ENCODE measurements at regions not wholly inside any gene's neighbourhood (a gene's known extent, or its start where the extent isn't known, plus 50 kb on each side); places are given as distances from the start of the nearest gene placed in this dataset.
A peak's percentile ranks its signal among the peaks of the same experiment; 100 is the strongest.

DNA sequence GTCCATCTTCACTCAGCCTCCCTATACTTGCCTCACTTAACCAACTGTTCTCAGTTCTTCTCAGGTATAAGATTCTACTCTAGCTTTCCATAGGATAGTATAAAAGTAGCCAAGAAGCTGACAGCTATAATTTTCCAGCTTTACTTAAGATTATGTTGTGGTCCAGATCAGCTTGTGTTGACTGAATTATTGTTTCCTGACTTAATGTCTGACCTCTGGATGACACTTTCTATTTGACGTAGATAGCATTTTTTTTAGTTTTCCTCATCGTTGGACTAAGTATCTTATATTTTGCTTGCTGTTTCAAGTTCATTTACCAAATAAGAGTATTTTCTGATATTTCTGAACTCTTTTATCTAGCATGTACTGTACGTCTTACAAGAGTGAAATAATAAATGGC, 1272.5 kb upstream of the CDH2 start:
- no peaks in the 10 kb centered on the region for H3K27me3 ChIP-seq (ENCODE audit: insufficient read depth, low read depth)
- H3K4me1 ChIP-seq (ENCODE audit: low read depth, poor library complexity, severe bottlenecking) = no peaks in the 10 kb centered on the region
- no peaks in the 10 kb centered on the region for H3K79me2 ChIP-seq (ENCODE audit: insufficient read depth, low read depth)
- H2AFZ ChIP-seq (ENCODE audit: low read depth) = no peak overlapping the region
- H3K9ac ChIP-seq = no peak overlapping the region
- no peak overlapping the region for H3K4me2 ChIP-seq
- H4K20me1 ChIP-seq (ENCODE audit: insufficient read depth) = no peaks in the 10 kb centered on the region
- no peaks in the 10 kb centered on the region for H3K36me3 ChIP-seq (ENCODE audit: insufficient read depth)
- H3K27ac ChIP-seq = no peak overlapping the region
- TF ChIP-seq CTCF (conservative IDR thresholded peaks at IDR 0.05; ENCODE audit: low read depth, low read length) = no peak
- no peak overlapping the region for H3K4me3 ChIP-seq (IDR thresholded peaks at IDR 0.05; ENCODE audit: insufficient read depth, low read depth, low read length)

DNA sequence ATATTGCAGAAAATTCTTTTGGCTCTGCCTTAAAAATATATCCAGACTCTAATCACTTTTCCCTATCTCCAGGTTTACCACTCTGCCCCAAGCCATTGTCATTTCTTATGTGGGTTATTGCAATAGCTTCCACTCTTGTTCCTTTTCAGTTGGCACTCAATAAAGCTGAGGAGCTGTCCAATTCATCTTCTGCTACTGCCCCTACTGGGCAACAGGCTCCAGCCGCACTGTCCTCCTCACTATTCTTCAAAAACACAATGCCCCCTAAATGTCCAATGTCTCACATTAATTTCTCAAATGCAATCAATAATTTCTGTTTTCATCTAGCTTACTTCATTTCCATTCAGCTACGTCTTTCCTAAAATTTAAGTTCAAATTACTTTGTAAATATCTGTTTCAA, 1262.5 kb upstream of the CDH2 start:
- Histone ChIP-seq H3K36me3 (ENCODE audit: insufficient read depth) (no peaks in the 10 kb centered on the region), H3K4me3 (IDR thresholded peaks at IDR 0.05; ENCODE audit: insufficient read depth, low read depth, low read length) (no peak overlapping the region), H3K27me3 (ENCODE audit: insufficient read depth, low read depth) (no peaks in the 10 kb centered on the region), H4K20me1 (ENCODE audit: insufficient read depth) (no peaks in the 10 kb centered on the region), H3K4me2 (no peak overlapping the region), H3K27ac (no peak overlapping the region), H3K9ac (no peak overlapping the region), H3K79me2 (ENCODE audit: insufficient read depth, low read depth) (no peaks in the 10 kb centered on the region), H3K4me1 (ENCODE audit: low read depth, poor library complexity, severe bottlenecking) (no peaks in the 10 kb centered on the region), H2AFZ (ENCODE audit: low read depth) (no peak overlapping the region)
- no peak for TF ChIP-seq CTCF (conservative IDR thresholded peaks at IDR 0.05; ENCODE audit: low read depth, low read length)

DNA sequence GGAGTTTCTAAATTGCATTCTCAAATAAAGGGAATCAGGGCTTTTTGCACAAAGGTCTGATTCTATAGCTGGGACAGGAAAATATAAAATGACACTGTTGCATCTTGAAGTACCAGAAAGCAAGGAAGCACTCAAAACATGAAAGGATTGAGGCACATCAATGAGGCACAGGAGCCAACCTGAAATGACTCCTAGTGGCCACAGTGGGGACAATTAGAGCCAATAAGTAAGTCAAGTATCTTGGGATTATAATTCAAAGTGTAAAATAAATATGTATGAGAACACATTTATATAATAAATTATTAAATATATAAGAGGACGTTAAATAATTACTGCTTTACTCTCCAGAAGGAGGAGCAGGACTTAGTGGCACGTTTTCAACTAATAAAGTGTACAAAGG, 1259.5 kb upstream of the CDH2 start:
- Histone ChIP-seq H3K4me2 (no peak overlapping the region), H3K79me2 (ENCODE audit: insufficient read depth, low read depth) (no peaks in the 10 kb centered on the region), H4K20me1 (ENCODE audit: insufficient read depth) (no peaks in the 10 kb centered on the region), H2AFZ (ENCODE audit: low read depth) (no peak overlapping the region), H3K36me3 (ENCODE audit: insufficient read depth) (no peaks in the 10 kb centered on the region), H3K27ac (no peak overlapping the region), H3K4me1 (ENCODE audit: low read depth, poor library complexity, severe bottlenecking) (no peaks in the 10 kb centered on the region), H3K9ac (no peak overlapping the region), H3K4me3 (IDR thresholded peaks at IDR 0.05; ENCODE audit: insufficient read depth, low read depth, low read length) (no peak overlapping the region), H3K27me3 (ENCODE audit: insufficient read depth, low read depth) (no peaks in the 10 kb centered on the region)
- 0 out of 2 replicates have a peak, but pooled peaks have one; percentile 7 for TF ChIP-seq CTCF (conservative IDR thresholded peaks at IDR 0.05; ENCODE audit: low read depth, low read length)

DNA sequence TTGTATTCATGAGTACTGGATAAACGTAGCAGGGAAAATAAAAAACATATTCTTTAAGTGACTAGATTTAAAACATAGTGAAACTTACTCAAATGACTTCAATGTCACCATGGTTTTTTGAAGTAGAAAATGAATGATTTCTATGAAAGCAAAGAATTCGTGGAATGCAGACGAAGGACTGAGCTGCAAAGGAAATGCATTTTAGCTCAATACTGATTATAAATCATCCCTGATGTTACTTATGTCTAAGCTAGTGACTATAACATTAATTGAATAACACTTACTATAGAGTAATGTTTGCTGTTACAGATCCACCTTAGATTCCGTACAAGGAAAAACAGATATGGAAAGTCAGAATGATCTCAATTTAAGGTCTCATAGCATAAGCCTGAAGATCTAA, 1257.7 kb upstream of the CDH2 start:
- Histone ChIP-seq H3K4me2 (no peak overlapping the region), H3K79me2 (ENCODE audit: insufficient read depth, low read depth) (no peaks in the 10 kb centered on the region), H4K20me1 (ENCODE audit: insufficient read depth) (no peaks in the 10 kb centered on the region), H3K27ac (no peak overlapping the region), H3K36me3 (ENCODE audit: insufficient read depth) (no peaks in the 10 kb centered on the region), H3K4me3 (IDR thresholded peaks at IDR 0.05; ENCODE audit: insufficient read depth, low read depth, low read length) (no peak overlapping the region), H3K9ac (no peak overlapping the region), H2AFZ (ENCODE audit: low read depth) (no peak overlapping the region), H3K4me1 (ENCODE audit: low read depth, poor library complexity, severe bottlenecking) (no peaks in the 10 kb centered on the region), H3K27me3 (ENCODE audit: insufficient read depth, low read depth) (no peaks in the 10 kb centered on the region)
- TF ChIP-seq CTCF (conservative IDR thresholded peaks at IDR 0.05; ENCODE audit: low read depth, low read length) = no peak

DNA sequence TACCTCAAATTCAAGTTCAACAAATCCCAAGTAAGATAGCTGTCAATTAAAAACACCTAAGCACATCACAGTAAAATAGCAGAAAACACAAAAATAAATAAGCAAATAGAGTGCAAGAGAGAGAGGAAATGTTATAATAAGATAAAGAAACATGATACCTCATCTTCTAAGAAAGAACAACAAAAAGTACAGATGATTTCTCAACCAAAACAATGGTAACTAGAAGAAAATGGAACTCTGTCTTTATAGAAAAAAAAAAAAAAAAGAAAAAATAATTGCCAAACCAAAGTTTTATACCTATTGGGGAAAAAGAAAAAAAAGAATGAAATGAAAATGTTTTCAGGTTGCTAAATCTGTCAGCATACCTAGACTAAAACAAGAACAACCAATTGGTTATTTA, 1253.5 kb upstream of the CDH2 start:
- no peak overlapping the region for H3K9ac ChIP-seq
- H2AFZ ChIP-seq (ENCODE audit: low read depth) = no peak overlapping the region
- H3K79me2 ChIP-seq (ENCODE audit: insufficient read depth, low read depth) = no peaks in the 10 kb centered on the region
- no peaks in the 10 kb centered on the region for H3K4me1 ChIP-seq (ENCODE audit: low read depth, poor library complexity, severe bottlenecking)
- no peaks in the 10 kb centered on the region for H3K36me3 ChIP-seq (ENCODE audit: insufficient read depth)
- no peaks in the 10 kb centered on the region for H3K27me3 ChIP-seq (ENCODE audit: insufficient read depth, low read depth)
- no peak overlapping the region for H3K4me3 ChIP-seq (IDR thresholded peaks at IDR 0.05; ENCODE audit: insufficient read depth, low read depth, low read length)
- no peak for TF ChIP-seq CTCF (conservative IDR thresholded peaks at IDR 0.05; ENCODE audit: low read depth, low read length)
- no peak overlapping the region for H3K27ac ChIP-seq
- H4K20me1 ChIP-seq (ENCODE audit: insufficient read depth) = no peaks in the 10 kb centered on the region
- no peak overlapping the region for H3K4me2 ChIP-seq
